OCI-LY7 (cell line): ENCODE measurements at regions not wholly inside any gene's neighbourhood (a gene's known extent, or its start where the extent isn't known, plus 50 kb on each side); places are given as distances from the start of the nearest gene placed in this dataset.
A peak's percentile ranks its signal among the peaks of the same experiment; 100 is the strongest.

Experiments
- BruUV-seq: library from RNA; stranded (reverse); fragments of 400-500 nt; replicated peaks from 2 replicates; lab custom pipeline; 2021; lab: Mats Ljungman, UMichigan
- CTCF ChIA-PET: fragments of 300-600 bp; sonication (Branson Sonifier 250); formaldehyde crosslinking; loops from one replicate; lab custom pipeline; 2022; ENCODE audit warnings: antibody characterized with exemption; ENCODE audit not compliant: unreplicated experiment; lab: Charles Lee
- POLR2A ChIA-PET: fragments of 300-600 bp; sonication (Branson Sonifier 250); formaldehyde crosslinking; loops from one replicate; lab custom pipeline; 2022; ENCODE audit warnings: antibody characterized with exemption; lab: Charles Lee
- DNase-seq: peaks from one replicate; pipeline ENCODE4 v3.0.0-alpha.2; 2015; ENCODE audit warnings: low spot score
- H2AFZ ChIP-seq: fragments of 200-600 bp; sonication (generic), shearing (Covaris generic); 2 replicates; pipeline ENCODE4 v1.6.1; 2014; ENCODE audit warnings: mild to moderate bottlenecking, antibody characterized with exemption, low read length, moderate library complexity
- H3K27ac ChIP-seq: fragments of 200-600 bp; sonication (generic); 2 replicates; pipeline ENCODE4 v1.5.1; 2014; ENCODE audit warnings: mixed run types, low read depth, mild to moderate bottlenecking, moderate library complexity, low read length, inconsistent platforms; ENCODE audit not compliant: poor library complexity, severe bottlenecking
- H3K36me3 ChIP-seq: fragments of 200-600 bp; sonication (generic); 2 replicates; pipeline ENCODE4 v1.6.1; 2014; ENCODE audit warnings: mild to moderate bottlenecking, antibody characterized with exemption, low read length, moderate library complexity, mixed read lengths; ENCODE audit not compliant: insufficient read depth
- H3K4me1 ChIP-seq: fragments of 200-600 bp; sonication (generic); 2 replicates; pipeline ENCODE4 v1.5.1; 2014; ENCODE audit warnings: mild to moderate bottlenecking, low read length; ENCODE audit not compliant: insufficient read depth, poor library complexity, severe bottlenecking
- H3K4me2 ChIP-seq: fragments of 200-600 bp; sonication (generic); 2 replicates; pipeline ENCODE4 v1.6.1; 2014; ENCODE audit warnings: mild to moderate bottlenecking, low read length
- H3K4me3 ChIP-seq: fragments of 200-600 bp; sonication (generic); 2 replicates; pipeline ENCODE4 v1.5.1; 2014; ENCODE audit warnings: mild to moderate bottlenecking, low read depth, low read length; ENCODE audit not compliant: poor library complexity, severe bottlenecking
- H3K79me2 ChIP-seq: fragments of 200-600 bp; sonication (generic); 2 replicates; pipeline ENCODE4 v1.6.1; 2016; ENCODE audit warnings: low read depth, mild to moderate bottlenecking, low read length, moderate library complexity, mixed read lengths; ENCODE audit not compliant: insufficient read depth
- H3K9me2 ChIP-seq: fragments of 200-600 bp; sonication (generic); 2 replicates; pipeline ENCODE4 v1.6.1; 2016; ENCODE audit warnings: mild to moderate bottlenecking, low read length, mixed read lengths; ENCODE audit not compliant: insufficient read depth
- H3K9me3 ChIP-seq: fragments of 200-600 bp; sonication (generic); 2 replicates; pipeline ENCODE4 v1.6.1; 2014; ENCODE audit warnings: mild to moderate bottlenecking, mixed run types, low read length, mixed read lengths
- H4K20me1 ChIP-seq: fragments of 200-600 bp; sonication (generic); 2 replicates; pipeline ENCODE4 v1.6.1; 2014; ENCODE audit warnings: mild to moderate bottlenecking, antibody characterized with exemption, low read length, moderate library complexity, mixed read lengths; ENCODE audit not compliant: insufficient read depth
- CTCF ChIP-seq: fragments of 200-600 bp; sonication (generic); conservative IDR thresholded peaks from 2 replicates; pipeline ENCODE4 v1.5.1; 2014; ENCODE audit warnings: mild to moderate bottlenecking, antibody characterized with exemption, low read length, moderate library complexity, mixed read lengths
- EZH2phosphoT487 ChIP-seq: fragments of 200-600 bp; sonication (generic); IDR thresholded peaks from 2 replicates; pipeline ENCODE4 v1.6.1; 2018; ENCODE audit warnings: low read depth, borderline replicate concordance, mild to moderate bottlenecking, mixed run types, antibody characterized with exemption, low read length, moderate library complexity, mixed read lengths
- intact Hi-C: fragments of 100-400 bp; cut with micrococcal nuclease; formaldehyde crosslinking; loops from one replicate; pipeline ENCODE4 v1.10.0; 2022; ENCODE audit not compliant: unreplicated experiment

DNA sequence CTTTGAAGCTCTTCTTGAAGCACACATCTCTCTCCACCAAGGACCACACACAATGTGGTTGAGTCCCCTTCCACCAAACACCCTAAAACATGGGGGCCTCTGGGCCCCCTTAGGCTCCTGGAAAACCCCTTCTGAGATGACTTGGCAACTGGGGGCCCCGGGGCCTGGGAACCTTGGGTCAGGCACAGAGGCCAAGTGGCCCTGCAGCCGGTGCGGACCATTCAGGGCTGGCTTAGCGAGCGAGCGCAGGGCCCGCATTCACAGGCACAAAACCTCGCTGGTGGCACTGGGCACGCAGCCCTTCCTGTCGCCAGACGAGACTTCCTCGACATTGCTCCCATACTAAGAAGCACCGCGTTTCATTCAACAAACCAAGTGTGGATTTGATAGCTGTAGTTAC is 111.2 kb upstream of the ID2 start:
- peak overlapping the region; percentile 98 for H3K27ac ChIP-seq
- H3K36me3 ChIP-seq = peaks cover 54% of the 10 kb centered on the region
- H3K79me2 ChIP-seq = peaks cover 24% of the 10 kb centered on the region
- H4K20me1 ChIP-seq = no peaks in the 10 kb centered on the region
- no peak for DNase-seq
- CTCF ChIA-PET = interaction anchor here (1.0 to 1.5 kb wide), 3 partner anchors 11 to 27 kb away, joined by 4 to 6 read pairs (median 4); no protein-coding TSS in a partner anchor
- H3K4me2 ChIP-seq = peak overlapping the region; percentile 90
- POLR2A ChIA-PET = interaction anchor here (0.7 to 7.6 kb wide), 10 partner anchors 12 to 830 kb away, joined by 3 to 168 read pairs (median 34); partner anchors contain the start of gene ID2
- TF ChIP-seq EZH2phosphoT487 (no peak), CTCF (no peak)
- H3K9me2 ChIP-seq = no peaks in the 10 kb centered on the region
- H2AFZ ChIP-seq = no peak overlapping the region
- no TSS peak for BruUV-seq
- intact Hi-C loops = loop anchor here (10.0 kb wide), 2 partner anchors 936 to 1516 kb away; no protein-coding TSS in a partner anchor
- H3K4me1 ChIP-seq = peaks cover 86% of the 10 kb centered on the region
- H3K9me3 ChIP-seq = no peaks in the 10 kb centered on the region
- H3K4me3 ChIP-seq = no peak overlapping the region

DNA sequence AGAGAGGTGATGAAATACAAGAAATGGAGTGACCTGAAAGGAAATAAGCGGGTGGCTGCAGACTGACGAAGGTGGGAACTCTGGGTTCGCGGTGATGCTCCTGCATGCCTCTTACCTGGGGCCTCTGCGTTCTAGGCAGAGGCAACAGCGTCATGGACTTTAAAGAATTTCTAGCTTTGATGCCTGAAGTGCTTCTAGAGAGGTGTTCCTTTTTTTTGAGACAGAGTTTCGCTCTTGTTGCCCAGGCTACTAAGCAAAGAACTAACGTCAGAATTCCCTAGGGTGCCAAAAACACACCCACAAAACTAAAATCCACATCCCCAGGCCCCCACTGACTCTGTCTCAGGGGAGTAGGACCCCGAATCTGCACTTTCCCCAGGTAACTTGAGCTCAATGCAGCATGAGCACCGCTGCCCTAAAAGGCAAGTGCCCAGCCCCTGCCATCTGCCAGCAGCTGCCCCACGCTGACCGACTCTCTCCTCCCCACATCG is 110.5 kb upstream of the ID2 start:
- Histone ChIP-seq H4K20me1 (no peaks in the 10 kb centered on the region), H3K79me2 (peaks cover 31% of the 10 kb centered on the region), H3K4me3 (peak overlapping the region; percentile 75), H2AFZ (no peak overlapping the region), H3K9me2 (no peaks in the 10 kb centered on the region), H3K9me3 (no peaks in the 10 kb centered on the region), H3K4me1 (peaks cover 88% of the 10 kb centered on the region), H3K27ac (peak overlapping the region; percentile 98), H3K4me2 (peak overlapping the region; percentile 90), H3K36me3 (peaks cover 47% of the 10 kb centered on the region)
- CTCF ChIA-PET = interaction anchor here (1.0 to 2.0 kb wide), 5 partner anchors 10 to 28 kb away, joined by 3 to 6 read pairs (median 4); no protein-coding TSS in a partner anchor
- no peak for TF ChIP-seq CTCF
- no peak for TF ChIP-seq EZH2phosphoT487
- BruUV-seq = no TSS peak
- POLR2A ChIA-PET = interaction anchor here (0.8 to 7.6 kb wide), 12 partner anchors 12 to 830 kb away, joined by 3 to 168 read pairs (median 6); partner anchors contain the start of gene ID2
- peak; percentile 77 for DNase-seq
- intact Hi-C loops = loop anchor here (10.0 kb wide), 2 partner anchors 937 to 1517 kb away; no protein-coding TSS in a partner anchor
